Stimulated activated CD4-positive, alpha-beta T cell treated with anti-CD3 and anti-CD28 coated beads, Interleukin-15, amount 100 ng/mL, for 48 hours (primary cell): ENCODE measurements at regions not wholly inside any gene's neighbourhood (a gene's known extent, or its start where the extent isn't known, plus 50 kb on each side); places are given as distances from the start of the nearest gene placed in this dataset.
"Not testable (repeated sequence)": the region's sequence is repeated elsewhere in the genome, so short reads cannot be mapped to it uniquely, and the experiment has no call there.

Source experiments
- DNase-seq, 2 donors: peaks; one replicate each; pipeline ENCODE4 v3.0.0-alpha.2; 2020; ENCODE audit warnings: low read depth in 2 of 2

- no peak for DNase-seq
Measured at GRCh38 chr12:67716817-67717216, 68.3 kb downstream of the DYRK2 start.

GRCh38 chr12:67719303-67719702, 70.8 kb downstream of the DYRK2 start:
- DNase-seq: not testable (repeated sequence)

GRCh38 chr12:67720351-67720856, 71.9 kb downstream of the DYRK2 start:
- no peak for DNase-seq

DNA sequence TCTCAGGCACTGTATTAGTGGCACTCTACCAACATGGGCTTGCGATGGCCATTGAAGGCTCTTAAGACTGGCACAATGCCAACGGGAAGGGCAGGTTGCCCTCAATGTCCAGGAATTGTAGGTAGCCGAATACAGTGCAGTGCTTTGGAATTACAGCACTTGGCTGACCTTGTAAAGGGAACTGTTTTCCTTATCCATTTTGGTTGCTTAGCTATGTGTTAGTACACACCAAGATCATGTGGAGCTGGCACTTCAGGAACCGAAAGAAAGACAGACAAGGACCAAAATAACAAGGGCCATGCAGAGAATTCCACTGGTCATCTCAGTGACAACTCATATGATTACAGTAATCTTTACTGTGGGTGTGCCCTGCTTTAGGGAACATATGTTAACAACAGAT, 72.7 kb downstream of the DYRK2 start:
- DNase-seq: no peak

DNA sequence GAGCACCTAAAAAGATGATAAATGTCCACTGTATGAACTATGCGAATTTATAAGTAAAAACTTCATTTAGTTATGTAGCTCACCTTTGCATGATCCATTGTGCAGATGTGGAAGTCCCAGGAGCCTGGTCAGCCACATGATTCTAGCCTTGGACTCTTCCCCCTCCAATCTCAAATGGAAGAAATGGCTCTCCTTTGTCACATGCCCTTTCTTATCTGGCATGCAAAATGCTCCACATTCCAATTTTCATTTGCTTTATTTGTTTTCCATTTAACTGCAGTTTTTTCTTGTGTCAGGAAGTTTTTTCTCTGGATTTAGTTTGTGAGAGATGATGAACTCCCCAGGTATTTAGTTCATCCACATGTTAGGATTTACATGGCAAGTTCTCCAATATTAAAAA, 73.8 kb downstream of the DYRK2 start:
- DNase-seq: no peak

DNA sequence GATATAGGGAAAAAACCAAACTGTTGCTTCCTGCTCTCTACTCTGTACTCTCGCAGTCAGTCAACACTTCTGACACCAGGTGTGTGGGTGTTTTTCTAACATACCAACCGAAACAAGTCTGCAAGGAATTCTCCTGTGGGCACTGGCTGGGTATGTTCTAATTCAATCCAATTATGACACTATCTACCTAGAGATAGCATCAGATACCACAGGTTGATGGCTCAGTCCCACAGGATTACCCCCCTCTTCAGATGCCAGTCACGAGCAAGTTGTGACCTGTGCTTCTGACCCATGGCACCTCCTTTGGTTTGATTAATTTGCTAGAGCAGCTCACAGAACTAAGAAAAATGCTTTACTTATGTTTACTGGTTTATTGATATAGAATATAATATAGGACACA, 78.3 kb downstream of the DYRK2 start:
- no peak for DNase-seq

GRCh38 chr12:67727702-67728666, 79.4 kb downstream of the DYRK2 start:
- DNase-seq: no peak

- no peak for DNase-seq
Measured at GRCh38 chr12:67732857-67733256, 84.3 kb downstream of the DYRK2 start.

DNA sequence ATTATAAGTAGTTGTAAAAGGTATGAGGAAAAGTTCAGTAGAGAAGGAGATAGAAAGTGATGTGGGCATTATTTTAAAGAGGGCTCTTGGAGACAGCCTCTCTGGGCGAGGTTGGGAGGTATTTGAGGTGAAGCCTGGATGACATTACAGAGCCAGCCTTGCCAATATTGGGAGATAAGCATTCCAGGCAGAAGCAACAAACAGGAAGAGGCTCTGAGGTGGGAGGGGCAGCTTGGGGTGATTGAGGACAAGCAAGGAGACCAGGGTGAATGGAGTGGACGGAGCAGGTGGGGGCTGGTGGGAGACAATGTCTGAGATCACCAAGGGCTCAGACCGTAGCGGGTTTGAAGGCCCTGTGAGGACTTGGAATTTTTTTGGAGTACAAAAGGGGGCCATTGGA, 87.3 kb downstream of the DYRK2 start:
- no peak for DNase-seq

DNA sequence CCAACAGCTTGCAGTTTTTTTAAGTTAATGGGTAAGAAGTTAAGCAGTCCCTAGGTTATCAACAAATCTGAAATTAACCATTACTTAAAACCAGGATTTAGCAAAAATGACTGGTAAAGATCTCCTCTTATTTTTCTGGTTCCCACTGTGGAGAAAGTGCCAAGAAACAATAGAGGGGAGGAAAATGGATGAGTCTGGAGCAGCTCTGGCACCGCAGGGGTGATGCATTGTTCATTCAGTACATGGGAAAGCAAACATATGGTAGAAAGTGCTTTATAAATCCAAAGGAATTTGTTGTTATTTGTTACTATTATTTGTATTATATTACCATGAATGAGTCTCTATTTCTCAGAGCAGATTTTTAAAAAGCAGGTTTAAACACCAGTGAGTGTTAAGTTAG, 92.2 kb downstream of the DYRK2 start:
- no peak for DNase-seq

DNA sequence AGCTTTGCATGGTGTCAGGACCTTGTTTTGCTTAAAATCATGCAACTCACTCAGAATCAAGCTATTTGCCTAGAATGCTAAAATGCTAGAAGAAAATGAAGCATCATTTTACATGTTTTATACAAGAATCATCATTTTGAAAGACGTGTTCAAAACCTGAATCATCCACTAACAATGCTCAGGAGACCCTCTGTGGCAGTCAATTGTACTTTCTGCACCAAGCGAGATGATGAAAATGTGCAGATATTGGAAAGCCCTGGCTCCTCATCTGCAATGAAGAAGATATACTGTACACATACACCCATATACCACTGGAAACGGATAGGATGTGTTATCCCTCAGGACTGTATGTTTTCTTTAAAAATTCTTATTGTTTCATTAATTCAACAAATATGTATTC, 92.7 kb downstream of the DYRK2 start:
- no peak for DNase-seq

DNA sequence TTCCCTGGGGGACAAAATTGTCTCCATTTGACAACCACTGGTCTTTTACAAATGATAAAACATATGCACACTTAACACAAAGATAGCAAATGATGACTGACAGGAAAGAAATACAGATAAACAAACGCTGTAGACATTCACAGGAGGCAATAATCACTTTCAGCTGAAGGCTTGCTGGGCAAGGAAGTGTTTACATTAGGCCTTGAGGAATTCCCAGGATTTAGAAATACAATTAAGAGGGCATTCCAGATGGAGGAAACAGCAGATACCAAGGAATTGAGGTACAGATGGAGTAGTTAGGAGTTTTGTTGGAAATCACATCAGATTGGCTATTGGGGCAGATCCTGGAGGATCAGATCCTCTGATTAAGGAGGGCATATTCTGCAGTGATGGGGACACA, 93.9 kb downstream of the DYRK2 start:
- no peak for DNase-seq

DNA sequence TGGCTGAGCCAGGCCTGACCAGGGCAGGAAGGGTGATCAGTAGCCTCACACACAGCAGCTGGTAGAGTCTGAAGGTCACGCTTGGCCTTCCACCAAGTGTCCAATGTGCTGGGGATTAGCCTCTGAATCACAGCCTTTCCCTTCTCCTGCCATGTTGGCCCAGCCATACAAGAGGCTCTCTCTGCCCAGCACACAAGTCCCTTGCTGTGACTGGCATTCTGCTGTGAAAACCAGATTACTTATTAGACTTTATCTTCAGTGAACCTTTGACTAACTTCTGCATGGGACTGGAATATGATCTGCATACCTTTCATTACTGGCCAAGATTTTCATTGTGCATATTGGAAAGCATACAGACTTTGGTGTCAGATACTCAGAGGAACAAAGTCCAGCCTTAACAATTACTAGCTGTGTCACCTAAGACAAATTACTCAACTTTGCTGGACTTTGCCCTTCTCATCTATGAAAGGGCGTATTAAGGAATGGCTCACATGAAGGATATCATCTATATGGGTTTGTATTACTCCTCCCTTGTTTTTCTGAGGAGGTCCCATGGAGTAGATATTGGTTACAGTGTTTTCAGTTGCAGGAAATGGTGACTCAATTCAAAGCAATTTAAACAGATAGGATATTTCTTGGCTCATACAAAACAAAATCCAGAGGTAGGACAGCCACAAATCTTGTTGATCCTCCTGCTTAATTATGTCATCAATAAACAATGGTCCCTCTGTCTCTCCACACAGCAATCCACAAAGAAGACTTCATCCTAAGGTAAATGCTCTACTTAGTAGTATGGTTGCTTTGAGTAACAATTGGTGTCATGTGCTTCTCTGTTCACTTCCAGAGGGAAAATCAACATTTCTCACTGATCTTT, 99.6 kb downstream of the DYRK2 start:
- no peak for DNase-seq

DNA sequence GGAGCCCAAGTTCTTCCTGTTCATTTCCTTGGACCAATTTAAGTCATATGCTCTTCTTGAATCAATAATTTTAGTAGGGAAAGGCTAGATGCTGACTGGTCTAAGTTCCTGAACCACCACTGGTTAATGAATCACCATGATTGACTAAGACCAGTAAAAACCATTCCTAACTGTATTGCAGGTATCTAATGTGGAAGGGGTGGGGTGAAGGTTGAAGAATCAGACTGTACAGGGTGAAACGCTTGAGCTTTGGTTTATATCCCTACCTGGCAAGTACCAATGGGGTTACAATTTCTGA, 100.1 kb downstream of the DYRK2 start:
- no peak for DNase-seq

GRCh38 chr12:67750513-67751183, 102.1 kb downstream of the DYRK2 start:
- DNase-seq: no peak

GRCh38 chr12:67751381-67751928, 102.9 kb downstream of the DYRK2 start:
- DNase-seq: no peak

- DNase-seq: no peak
Measured at GRCh38 chr12:67752226-67752732, 103.7 kb downstream of the DYRK2 start.

GRCh38 chr12:67754933-67755697, 106.6 kb downstream of the DYRK2 start:
- no peak for DNase-seq

DNA sequence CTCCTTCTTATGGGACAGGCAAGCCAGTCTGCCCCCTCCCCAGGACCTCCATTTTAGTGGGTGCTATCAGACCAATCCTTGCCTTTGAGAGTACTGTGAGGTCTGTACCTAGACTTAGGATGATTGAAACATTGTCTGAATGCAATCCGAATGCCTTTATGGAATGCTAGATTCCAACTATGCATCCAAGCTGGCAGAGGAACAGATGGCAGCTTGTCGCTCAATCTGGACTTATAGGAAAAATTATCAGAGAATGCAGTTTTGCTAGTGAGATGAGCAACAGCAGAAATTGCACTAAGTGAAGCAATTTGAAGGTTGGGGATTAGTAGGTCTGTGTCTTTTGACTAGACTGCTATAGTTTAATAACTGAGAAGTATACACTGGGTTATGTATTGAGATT, 109.1 kb downstream of the DYRK2 start:
- DNase-seq: no peak

DNA sequence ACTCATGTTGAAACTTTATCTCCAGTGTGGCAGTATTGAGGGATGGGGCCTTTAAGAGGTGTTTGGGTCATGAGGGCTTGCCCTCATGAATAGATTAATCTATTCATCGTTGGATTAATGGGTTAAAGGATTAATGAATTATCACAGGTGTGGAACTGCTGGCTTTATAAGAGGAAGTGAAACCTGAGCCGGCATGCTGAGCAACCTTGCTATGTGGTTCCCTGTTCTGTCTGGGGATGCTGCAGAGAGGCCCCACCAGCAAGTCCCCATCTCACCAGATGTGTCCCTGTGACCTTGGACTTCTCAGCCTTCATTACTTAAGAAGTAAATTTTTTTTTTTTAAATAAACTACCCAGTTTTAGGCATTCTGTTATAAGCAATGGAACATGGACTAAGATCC, 109.6 kb downstream of the DYRK2 start:
- DNase-seq: no peak

GRCh38 chr12:67758521-67758920, 110.0 kb downstream of the DYRK2 start:
- DNase-seq: no peak
